Stimulated activated CD8-positive, alpha-beta memory T cell treated with anti-CD3 and anti-CD28 coated beads, Interleukin-12 subunit alpha, Interleukin-12 subunit beta, amount 100 ng/mL, for 1 hour (primary cell): ENCODE measurements at regions not wholly inside any gene's neighbourhood (a gene's known extent, or its start where the extent isn't known, plus 50 kb on each side); places are given as distances from the start of the nearest gene placed in this dataset.
"Not testable (repeated sequence)": the region's sequence is repeated elsewhere in the genome, so short reads cannot be mapped to it uniquely, and the experiment has no call there.

Source experiments
- DNase-seq: peaks from one replicate; pipeline ENCODE4 v3.0.0-alpha.2; 2020; ENCODE audit warnings: low read depth

DNA sequence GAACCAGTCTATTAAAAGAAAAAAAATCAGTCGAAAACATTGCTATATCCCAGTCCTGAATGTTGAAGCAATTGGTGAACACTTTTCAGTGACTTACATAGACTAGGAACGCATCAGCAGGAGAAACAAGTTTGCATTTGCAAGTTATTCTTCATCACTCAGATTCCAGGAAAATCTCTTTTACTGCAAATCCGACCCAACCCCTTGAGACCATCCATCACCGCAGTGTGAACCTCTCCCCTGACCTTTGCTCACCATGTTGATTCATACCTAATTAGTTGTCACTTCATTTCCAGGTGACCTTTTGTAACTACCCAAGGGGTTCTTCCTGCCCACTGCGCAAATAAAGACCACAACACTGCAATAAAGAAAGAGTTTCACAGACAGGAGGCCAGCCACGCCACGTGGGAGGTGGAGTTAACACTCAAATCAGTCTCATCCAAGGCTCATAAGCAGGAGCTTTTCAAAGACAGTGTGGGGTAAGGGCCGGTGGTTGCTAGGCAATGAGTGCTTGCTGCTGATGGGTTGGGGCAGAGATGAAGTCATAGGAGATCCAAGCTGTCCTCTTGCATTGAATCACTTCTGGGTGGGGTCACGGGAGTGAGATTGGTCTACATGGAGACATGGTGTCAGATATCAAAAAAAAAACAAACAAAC, 241.3 kb upstream of the TMEM132C start:
- DNase-seq: no peak

DNA sequence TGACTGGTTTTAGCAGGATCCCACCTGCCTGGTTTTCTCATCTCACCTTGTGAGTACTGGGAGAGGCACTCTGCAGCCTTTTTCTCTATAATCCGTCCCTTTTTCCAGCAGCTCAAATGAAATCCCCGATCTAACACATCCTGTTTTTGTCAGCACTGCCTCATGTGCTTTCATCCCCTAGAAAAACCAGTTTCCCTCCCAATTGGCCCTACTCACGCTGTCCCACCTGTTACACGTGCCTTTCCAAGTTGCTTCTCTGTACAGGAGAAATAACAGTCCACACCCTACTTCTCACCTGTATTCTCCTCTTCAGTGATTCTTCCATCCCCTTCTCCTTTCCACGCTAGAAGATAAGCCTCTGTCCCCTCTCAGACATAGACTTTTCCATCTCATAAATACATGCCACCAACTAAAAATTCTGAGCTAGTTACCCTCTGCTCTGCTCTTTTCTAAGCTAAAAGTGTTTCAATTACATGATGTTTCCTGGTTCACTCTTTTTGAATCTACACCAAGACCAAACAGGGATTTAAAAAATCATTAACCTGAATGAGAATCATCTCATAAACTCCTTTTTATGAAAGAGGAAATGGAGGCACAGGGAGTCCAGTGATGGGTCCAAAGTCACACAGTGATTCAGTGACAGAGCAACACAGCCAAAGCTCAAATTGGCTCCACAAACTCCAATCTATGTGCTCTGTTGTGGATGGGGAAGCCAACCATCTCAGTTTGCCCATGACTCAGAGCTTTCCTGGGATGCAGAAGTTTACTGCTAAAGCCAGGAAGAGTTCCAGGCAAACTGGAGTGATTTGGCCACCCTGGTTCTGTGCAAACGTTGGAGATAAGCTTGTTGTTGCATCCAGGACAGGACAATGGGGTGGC, 240.0 kb upstream of the TMEM132C start:
- DNase-seq: no peak

DNA sequence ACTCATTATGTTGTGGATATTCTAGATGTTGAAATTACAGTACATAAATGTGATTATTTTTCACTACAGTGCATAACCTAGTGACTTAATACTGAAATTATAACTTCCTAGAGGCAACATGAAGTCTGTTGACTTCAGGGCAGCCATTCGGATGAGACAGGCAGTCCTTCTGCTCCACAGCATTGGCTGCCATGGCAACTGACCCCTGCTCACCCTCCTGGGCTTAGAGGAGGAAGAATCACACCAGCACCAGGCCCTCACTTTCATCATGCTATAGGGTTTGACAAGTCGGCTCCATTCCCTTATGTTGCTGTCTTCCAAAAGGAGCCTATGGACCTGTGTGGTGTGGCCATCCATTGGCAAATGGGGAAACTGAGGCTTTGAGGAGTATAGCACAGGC, 233.5 kb upstream of the TMEM132C start:
- no peak for DNase-seq

DNA sequence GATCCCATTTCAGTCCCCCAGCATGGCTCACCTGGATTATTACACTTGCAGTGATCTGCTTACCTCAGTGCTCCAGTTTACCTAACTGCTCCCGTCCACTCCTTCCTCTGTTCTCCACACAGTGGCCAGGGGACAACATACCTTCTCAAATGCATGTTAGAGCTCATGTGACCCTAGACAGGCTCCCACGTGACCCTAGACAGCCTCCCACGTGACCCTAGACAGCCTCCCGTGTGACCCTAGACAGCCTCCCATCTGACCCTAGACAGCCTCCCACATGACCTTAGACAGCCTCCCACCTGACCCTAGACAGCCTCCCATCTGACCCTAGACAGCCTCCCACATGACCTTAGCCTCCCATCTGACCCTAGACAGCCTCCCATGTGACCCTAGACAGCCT, 226.0 kb upstream of the TMEM132C start:
- no peak for DNase-seq

DNA sequence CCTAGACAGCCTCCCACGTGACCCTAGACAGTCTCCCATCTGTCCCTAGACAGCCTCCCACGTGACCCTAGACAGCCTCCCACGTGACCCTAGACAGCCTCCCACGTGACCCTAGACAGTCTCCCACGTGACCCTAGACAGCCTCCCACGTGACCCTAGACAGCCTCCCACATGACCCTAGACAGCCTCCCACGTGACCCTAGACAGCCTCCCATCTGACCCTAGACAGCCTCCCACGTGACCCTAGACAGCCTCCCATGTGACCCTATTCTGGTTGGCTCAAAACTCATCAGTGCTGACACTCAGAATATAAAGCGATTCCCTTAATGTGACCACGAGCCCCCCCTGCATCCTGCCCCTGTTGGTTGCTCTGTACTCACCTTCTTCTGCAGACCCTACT, 224.7 kb upstream of the TMEM132C start:
- not testable (repeated sequence) for DNase-seq

DNA sequence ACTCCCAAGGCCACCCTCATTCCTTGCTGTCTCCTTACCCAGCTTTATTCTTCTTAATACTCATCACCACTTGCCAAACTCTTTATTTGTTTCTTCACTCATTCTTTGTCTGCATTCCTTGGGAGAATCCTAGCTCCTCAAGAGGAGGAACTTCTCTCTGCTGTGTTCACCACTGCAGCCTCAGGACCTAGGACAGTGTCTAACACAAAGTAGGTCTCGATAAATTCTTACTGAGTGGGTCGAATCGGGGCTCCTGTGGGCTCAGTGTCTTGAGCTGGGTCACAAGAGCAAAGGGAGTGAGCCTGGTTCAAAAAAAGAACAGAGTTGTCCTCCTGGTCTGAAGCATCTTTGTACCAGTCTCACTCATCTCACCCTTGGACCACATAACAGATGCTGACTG, 224.1 kb upstream of the TMEM132C start:
- DNase-seq: no peak

- no peak for DNase-seq
These were observed 223.7 kb upstream of the TMEM132C start for GRCh38 chr12:128043317-128043716.

GRCh38 chr12:128047266-128048060, 219.5 kb upstream of the TMEM132C start:
- DNase-seq: no peak

GRCh38 chr12:128052331-128052730, 214.6 kb upstream of the TMEM132C start:
- DNase-seq: no peak

DNA sequence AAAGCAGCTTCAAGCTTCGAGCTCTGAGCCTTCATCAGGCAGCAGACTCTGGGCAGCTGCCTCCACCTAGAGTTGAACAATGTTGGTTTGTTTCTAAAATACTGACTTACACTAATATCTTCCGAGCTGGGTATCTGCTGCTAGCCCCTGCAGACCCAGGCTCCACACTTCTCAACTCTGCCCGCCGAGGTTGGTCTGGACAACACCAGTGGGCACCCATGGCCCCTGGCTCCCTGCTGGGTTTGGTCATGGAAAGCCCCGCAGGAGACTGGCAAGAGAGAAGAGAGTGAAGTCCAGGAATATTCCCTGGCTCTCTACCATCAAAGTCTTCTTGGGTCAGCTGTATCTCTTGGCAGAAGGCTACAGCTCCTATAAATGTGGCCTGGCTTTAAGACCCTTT, 214.2 kb upstream of the TMEM132C start:
- DNase-seq: no peak

DNA sequence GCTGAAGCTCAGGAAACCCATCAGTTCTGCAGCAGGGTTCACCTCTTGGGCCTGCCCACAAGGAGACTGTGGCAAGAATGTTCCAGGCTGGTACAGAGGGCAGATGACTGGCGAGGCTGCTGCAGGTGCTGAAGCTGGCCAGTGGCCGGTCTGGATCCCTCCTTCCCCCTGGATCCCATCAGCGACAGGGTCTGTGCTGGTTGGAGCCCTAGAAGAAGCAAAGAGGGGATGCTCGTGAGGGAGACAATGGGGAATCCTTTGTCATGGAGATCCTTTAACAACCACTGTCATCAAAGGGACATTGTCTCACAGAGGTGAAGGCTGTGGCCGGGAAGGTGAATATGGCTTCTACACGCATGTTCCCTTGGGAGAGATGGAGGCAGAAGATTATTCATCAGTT, 211.4 kb upstream of the TMEM132C start:
- no peak for DNase-seq

GRCh38 chr12:128056136-128056801, 210.7 kb upstream of the TMEM132C start:
- no peak for DNase-seq

GRCh38 chr12:128057586-128057985, 209.4 kb upstream of the TMEM132C start:
- no peak for DNase-seq

GRCh38 chr12:128059621-128060370, 207.2 kb upstream of the TMEM132C start:
- DNase-seq: no peak

GRCh38 chr12:128068211-128068610, 198.8 kb upstream of the TMEM132C start:
- no peak for DNase-seq

- no peak for DNase-seq
These were observed 197.5 kb upstream of the TMEM132C start for GRCh38 chr12:128069359-128069997.

DNA sequence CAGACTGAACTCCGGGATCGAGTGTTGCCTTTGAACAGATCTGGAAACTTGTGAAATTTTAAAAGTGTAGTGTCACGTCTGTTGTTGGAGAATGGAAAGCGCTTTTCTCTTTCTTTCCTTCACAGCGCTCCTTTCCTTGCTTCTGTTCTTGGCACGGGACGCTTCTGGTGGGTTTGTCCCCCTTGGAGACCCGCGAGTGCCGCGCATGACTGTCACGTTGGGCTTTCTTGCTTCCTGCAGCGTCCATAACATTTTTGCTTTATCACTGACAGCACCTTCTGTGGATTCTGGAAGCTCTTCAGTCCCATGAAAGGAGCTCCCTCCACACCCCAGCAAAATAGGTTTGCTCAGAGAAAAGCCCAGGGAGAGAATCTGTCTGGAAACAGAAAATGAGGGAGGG, 193.0 kb upstream of the TMEM132C start:
- no peak for DNase-seq

- DNase-seq: no peak
These were observed 191.6 kb upstream of the TMEM132C start for GRCh38 chr12:128075332-128075731.

- no peak for DNase-seq
These were observed 190.8 kb upstream of the TMEM132C start for GRCh38 chr12:128076188-128076587.

DNA sequence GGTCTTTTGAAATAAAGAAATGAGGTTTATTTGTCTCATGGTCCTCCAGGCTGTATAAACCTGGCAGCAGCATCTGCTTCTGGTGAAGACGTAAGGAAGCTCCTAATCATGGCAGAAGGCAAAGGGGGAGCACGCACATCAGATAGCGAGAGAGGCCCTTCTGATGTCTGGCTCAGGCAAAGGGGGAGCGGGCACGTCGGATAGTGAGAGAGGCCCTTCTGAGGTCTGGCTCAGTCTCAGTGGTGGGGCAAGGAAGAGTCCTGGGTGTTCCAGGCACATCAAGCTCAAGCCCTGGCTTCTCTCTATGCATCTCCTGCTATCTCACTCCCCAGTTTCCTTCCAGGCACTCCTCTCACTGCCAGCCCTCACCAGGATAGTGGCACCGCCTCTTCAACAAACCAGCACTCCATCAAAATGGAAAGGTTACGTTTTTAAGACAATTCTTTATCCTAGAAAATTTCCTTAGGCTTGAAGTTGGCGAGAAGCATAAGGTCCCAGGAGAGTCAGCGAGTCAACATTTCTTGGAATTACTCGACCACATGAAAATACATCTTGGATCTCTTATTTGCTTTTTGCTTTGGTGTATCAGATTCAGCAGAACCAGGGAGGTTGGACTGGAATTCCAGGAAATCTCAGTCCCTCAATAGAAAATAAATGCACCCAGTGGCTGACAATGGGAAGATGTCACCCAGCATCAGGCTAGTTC, 189.6 kb upstream of the TMEM132C start:
- DNase-seq: no peak
